GM19397 (cell line): ENCODE measurements at regions not wholly inside any gene's neighbourhood (a gene's known extent, or its start where the extent isn't known, plus 50 kb on each side); places are given as distances from the start of the nearest gene placed in this dataset.

Experiments used
- ATAC-seq: cut with Tn5 transposase; IDR thresholded peaks from one replicate; pipeline ENCODE4 v1.9.1; 2021; ENCODE audit warnings: mild to moderate bottlenecking, moderate library complexity; ENCODE audit not compliant: unreplicated experiment

DNA sequence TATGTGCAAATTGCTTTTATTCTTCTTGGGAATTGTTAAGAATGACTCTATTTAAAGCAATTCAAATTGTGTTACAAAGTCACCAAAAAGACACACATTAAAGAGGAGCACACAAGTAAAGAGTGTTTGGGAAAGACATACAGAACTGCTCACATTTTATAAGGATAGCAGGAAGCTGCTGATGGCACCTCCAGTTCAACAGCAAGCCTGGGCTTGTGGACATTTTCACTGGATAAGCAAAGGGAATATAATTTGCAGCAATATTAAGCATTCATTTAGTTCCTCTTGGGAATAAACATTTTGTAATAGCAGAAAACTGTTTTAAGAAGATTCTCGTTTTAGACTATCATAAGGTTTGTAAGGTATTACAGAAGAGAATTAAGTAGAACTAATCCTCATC, 1271.9 kb downstream of the ZPLD1 start:
- ATAC-seq: no peak

DNA sequence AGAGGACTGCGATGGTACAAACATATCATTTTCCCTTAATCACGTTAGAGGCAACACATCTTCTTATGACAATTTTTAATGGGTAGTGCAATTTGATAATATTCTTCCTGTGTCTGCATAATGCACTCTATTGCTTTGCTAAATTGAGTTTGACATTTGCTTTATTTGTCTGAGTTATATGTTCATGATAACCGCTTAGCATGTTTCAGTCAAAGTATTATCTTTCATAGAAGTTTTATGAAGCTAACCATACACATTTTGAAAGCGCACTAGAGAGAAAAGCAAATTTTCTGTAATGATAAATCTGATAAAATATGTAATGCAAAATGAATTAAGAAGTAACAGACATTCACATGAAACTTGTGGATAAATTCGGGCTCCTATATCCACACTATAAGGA, 1276.9 kb downstream of the ZPLD1 start:
- no peak for ATAC-seq

DNA sequence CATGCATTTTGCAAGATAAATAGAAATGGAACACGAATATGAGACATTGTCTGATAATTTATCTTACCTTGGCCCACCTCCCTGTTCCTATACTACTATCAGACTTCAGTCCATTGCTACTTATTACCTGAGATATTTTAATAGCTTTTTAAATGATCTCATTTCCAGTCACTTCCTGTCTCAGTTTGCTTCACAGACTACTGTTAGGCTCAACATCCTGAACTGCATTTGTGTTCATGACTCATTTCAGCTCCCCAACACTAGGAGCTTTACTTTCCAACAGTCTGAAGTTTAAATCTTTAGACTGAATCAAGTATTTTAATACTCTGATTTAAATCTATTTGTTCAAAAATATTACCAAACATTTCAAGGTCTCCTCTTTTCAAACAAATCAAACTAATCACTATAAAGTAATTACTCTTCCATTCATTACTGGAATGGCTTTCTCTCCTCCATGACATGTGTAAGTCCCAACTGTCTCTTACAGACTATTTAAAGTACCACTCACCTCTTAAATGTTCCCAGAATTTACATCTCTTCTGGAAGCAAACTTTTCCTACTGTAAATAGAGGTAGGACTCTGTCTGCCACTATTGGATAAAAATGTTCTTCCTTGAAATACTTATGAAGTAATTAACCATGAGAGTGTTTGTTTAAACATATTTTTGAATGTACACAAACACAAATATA, 1277.6 kb downstream of the ZPLD1 start:
- no peak for ATAC-seq

DNA sequence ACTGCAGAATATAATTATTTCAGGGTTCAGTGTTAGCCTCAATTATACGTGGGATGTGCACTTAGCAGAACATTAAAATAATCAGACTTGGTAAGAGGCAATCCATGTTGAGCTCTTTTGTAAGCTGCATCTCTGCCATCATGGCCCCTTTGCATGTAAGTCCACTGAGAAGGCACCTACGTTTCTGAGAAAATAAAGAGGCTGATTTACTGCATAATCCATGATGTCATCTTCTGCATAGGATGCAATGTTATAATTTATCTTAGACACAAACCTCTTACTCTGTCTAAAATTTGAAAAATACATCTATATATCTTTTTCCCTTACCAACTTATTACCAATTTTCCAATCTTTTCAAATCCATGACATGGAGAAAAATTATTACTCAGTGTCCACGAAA, 1294.7 kb downstream of the ZPLD1 start:
- ATAC-seq: no peak

DNA sequence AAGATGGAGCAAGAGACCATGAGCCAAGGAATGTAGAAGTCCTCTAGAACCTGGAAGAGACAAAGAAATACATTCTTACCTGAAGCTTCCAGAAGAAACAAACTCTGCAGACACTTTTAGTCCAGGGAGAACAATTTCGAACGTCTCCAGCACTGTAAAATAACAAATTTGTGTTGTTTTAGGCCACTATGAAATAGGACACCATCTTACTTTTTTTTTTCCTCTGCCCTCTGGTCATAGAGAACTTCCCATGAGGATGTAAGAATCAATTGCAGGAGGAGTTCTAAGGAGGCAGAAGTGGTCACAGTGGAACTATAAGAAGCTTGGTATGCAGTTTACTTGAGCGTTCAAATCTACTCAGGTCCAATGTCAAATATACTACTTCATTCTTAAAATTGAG, 1295.9 kb downstream of the ZPLD1 start:
- no peak for ATAC-seq

DNA sequence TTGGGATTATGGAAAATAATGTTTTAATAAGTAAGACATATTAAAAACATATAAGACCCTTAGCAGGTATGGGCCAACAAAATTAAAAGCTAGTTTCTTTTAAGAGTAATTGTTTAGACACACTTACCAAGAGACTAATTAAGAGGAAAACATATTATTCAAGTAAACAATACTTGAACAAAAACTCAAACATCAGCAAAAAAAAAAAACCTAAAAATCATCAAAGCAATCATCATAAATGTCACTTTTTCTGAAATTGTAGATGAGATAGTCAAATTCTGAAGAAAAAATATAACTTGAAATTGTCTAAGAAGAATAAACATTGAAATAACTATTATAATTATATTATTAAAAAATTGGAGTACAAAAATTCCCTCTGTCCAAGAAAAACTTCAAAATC, 1318.2 kb downstream of the ZPLD1 start:
- ATAC-seq: no peak

DNA sequence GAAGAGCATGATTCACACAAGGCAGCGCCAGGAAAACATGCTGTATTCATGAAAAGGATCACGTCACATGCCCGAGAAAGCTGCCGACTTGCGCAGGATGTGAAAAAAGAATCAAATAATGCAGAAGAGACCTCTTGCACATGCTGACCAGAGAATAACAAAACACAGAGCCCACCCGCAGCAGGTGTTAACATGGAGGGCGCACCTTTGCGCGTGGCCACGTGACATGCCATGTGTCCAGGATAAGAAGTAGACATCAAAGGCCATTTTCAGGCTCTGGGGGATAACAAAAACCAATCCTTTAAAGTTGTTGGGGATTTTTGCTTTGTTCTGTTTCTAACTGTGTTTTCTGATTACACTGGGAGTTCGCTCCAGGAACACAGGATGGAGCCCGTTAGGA, 1332.8 kb downstream of the ZPLD1 start:
- ATAC-seq: no peak

DNA sequence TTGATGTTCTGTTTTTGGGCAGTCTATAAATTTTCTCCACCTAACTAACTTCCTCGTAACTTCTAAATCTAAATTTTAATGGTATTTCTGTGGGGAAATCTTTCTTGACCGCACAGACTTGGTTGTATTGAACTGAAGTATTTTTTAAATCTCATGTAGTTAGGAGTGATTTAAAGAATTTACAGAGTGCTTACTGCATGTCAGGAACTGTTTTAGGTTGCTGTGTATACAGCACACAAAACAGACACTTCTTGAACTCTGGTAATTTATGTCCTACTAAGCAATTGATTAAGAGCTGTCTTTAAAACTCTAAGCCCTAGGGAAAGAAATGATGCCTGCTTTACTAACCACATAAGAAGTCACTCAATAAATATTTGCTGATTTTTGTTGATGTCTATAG, 1350.2 kb downstream of the ZPLD1 start:
- no peak for ATAC-seq

DNA sequence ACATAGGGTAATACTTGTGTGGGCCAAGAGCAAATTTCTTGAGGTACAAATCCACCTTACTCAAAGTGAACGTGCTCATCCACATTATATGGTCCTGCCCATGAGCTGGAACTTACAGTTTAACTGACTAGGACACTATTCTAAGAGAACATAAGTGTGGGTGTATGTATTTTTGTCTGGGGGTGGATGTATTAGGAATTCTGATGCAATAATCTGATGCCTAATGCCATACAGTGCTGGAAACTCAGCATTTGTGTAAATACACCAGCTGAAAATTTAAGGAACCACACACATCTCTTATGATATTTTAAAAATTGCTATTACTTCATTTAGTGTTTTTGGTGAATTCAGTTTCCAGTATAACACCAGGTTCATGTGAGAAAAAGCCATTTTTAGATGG, 1350.7 kb downstream of the ZPLD1 start:
- no peak for ATAC-seq

DNA sequence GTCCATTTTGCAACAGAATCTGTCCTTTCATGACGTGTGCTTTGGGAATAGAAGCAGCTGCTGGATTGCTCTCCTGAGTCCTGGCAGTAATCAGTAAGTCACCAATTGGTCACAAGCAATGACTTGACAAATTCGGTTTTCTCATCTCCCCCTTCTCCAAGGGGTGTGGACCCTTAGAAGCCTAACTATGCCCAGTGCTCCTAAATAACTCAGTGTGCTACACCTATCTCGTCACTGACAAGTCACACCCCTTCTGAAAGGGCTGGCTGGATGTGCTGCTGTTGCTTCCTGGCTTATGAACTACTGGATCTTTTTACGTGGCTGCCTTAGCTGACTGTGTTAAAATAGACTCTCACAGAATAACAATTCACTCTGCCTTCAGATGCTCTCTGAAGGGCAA, 1351.5 kb downstream of the ZPLD1 start:
- no peak for ATAC-seq

DNA sequence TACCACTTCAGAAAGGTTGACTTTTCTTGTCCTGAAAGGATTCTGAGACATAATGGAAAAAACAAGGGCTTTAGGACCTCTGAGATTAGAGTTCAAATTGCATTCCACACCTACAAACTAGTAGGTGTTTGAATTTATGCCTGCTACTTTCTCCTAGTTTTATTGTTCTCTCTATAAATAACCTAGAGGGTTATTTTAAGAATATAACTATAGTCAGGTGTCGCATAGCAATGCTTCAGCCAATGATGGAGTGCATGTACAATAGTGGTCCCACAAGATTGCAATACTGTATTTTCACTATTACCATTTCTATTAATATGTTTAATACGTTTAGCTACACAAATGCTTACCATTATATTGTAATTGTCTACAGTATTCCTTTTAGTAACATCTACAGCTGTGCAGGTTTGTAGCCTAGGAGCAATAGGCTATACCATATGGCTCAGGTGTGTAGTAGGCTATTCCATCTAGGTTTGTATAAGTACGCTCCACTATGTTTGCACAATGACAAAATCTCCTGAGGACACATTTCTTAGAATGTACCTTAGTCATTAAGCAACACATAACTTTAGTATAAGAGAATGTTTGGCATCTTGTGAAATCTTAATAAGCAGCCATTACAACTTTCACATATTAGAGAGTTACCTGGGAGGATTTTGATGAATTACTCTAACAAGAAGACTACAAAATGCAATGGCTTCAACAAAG, 1352.5 kb downstream of the ZPLD1 start:
- no peak for ATAC-seq

DNA sequence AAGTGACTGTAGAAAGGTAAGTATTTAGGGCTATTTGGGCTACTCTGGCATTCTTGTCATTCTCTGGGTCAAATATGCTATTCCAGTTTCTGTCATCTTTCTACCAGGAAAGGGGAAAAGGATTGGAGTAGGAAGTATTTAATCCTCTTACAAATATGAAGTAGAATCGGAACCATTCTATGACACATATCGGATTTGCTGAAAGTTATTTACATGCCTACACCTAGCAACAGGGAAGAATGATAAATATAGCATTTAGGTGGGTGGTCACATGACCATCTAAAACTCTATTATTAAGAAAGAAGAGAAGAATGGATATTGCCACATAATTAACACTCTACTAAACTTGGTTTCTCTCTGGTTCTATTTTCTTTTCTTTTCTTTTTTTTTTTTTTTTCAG, 1353.1 kb downstream of the ZPLD1 start:
- ATAC-seq: no peak

DNA sequence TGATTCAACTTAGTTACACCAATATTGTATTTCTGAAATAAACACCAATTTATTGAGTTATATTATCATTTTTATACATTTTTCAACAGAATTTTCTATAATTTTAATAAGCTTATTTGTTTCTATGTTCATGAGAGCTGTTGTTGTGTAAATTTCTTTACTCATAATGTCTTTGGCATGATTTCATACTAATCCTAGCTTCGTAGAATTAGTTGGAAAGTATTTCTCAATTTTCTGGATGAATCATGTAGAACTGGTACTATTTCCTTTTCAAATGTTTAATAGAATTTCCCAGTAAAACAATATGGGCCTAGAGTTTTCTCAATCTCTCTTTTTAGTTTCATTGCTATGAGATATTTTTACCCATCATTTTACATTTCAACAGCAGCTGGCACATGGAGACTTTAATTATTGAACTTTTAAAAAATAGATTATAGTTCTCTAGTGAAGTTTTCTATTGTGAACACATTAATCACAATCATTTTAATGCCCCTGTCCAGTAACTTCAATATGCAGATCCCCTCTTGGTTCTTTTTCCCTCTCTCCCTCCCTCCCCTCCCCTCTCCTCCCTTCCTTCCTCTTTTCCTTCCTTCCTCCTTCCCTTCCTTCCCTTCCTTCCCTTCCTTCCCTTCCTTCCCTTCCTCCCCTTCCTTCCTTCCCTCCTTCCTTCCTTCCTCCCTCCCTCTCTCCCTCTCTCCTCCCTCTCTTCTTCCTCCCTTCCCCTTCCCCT, 1357.1 kb downstream of the ZPLD1 start:
- ATAC-seq: no peak

DNA sequence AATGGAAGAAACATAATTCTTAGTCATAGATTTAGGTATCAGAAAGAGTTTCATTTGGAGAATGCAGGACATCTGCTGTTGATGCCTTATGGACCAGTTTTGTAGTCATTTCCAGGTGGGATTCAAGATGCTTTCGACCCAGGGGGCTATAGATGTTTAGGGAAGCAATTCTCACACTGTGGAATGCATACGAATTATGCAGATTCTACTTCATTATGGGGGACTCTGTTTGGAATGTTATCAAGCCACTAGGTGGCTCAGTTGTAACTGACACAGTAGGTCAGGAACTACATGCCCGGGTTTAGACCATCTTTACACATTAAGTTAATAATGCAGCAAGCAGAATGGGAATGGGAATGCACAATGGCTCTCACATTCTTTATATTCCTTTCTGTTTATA, 1359.8 kb downstream of the ZPLD1 start:
- no peak for ATAC-seq

DNA sequence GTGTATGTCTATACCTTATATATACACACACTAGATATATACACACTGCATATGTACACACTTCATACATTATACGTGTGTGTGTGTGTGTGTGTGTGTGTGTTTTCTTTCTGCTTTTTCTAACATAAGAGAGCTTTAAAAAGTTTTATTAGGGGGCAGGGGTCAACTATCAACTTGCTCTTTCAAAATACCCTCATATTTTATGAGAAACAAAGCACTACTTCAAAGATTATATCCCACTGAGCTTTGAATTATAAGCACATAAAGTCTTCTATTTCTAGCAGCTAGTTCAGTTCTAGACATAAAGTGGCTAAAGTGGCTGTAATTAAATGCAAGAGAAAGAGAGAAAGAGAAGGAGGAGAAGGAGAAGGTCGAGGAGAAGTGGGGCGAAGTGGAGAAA, 1361.3 kb downstream of the ZPLD1 start:
- no peak for ATAC-seq

DNA sequence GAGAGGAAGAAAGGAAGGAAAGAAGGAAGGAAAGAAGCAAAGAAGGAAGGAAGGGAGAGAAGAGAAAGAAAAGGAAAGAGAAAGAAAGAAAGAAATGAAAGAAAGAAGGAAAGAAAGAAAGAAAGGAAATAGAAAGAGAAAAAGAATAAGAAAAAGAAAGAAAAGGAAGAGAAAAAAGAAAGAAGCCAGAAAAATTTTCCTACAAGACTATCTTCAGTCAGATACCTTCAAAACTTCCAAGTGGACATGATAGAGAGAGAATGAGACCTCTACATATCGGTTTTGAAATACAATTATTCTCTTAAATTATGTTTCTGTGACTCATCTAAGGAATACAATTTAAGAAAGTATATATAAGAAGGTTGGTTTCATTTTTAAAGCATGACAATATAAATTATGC, 1369.0 kb downstream of the ZPLD1 start:
- ATAC-seq: no peak

DNA sequence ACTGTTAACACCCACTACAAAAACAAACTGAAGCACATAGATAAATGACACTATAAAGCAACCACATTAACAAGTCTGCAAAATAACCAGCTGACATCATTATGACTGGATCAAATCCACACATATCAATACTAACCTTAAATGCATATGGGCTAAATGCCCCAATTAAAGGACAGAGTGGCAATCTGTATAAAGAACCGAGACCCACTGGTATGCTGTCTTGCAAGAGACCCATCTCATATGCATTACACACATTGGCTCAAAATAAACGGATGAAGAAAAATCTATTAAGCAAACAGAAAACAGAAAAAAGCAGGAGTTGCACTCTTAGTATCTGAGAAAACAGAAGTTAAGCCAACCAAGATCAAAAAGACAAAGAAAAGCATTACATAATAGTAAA, 1375.4 kb downstream of the ZPLD1 start:
- ATAC-seq: no peak

DNA sequence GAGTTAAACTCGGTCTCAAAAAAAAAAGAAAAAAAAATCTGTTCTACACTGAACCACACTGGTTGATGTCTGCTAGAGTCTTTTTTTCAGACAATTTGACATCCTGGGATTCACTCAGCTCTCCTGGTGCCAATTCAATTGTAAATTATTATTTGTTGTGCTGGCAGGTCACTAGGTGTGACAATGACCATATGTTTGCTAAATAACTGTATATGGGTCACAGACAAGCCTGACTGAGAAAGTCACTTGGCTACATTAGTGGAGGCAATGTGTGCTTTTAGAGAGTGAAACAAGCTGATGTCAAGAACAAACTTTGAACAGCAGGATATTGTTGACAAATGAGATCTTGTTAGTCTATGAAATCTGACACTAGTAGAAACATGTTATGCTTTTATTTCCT, 1379.1 kb downstream of the ZPLD1 start:
- ATAC-seq: no peak

DNA sequence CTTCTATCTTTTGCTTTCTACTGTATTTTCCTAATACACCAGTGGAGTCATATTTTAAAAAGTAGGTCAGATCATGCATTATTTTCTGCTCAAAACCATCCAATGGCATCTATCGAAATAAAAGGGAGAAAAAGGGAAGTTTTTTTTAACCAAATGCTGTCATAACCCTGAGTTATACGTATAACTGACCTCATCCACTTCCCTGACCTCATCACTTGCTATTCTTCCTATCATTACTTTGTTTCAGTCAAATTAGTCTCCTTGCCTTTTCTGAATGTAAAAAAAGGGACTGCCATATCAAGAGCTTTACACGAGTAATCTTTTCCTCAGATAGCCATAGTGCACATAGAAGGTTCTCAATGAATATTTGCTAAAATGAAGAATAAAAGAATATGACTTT, 1383.6 kb downstream of the ZPLD1 start:
- no peak for ATAC-seq

DNA sequence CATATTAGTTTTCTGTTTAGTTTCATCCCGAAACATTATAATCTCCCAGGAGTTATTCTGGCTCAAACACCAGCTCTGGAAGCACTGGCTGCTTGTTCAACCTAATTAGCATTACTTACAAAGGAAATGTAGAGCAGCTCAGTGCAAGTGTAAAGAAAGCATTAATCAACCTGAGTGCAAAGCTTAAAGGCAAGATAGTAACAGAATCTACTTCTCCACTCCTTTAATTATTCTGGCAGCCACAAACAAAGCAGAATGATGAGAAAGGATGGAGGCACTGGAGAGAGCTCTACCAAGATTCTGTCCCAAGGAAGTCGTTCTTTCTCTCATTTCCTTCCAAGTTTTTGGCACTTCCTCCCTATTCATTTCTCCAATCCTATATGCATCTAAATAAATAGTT, 1384.0 kb downstream of the ZPLD1 start:
- ATAC-seq: no peak

DNA sequence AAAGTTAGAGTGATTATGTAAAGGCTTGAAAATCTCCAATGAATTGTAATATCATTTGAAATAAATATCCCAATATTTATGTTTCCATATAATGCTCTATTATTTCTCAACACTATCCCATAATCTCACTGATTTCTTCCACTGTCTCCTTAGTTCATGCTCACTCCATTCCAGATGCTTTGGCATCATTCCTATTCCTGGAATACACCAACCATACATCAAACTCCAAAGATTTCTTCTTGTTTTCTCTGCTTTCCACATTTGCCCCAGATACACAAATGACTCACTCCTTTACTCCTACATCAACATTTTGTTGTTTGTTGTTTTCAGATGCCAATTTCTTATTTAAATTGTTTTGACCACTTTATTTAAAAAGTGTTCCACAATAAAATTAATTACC, 1390.8 kb downstream of the ZPLD1 start:
- no peak for ATAC-seq

DNA sequence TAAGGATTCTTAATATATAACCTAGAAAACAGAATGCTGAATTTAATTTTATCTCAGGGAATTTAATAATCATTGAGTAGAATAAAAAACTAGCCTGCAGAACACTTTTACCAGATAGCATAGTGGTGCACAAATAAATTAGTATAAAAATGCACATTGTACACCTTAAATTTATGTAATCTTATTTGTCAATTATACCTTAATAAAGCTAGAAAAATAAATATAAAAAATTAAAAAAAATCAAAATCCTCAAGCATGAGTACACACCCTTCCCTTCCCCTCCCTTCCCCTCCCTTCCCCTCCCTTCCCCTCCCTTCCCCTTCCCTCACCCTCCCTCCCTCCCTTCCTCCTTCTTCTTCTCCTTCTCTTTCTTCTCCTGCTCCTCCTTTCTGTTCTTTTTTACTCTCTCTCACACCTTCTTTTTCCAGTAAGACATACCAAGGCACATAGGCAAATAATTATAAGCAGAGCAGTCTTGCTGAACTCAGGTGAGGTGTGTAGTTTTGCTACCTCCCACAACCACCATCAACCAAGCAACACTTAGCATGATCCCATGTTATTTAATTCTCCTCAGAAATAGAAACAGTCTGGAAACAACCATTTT, 1395.0 kb downstream of the ZPLD1 start:
- ATAC-seq: no peak
